AG10803 (cell line): ENCODE measurements at regions not wholly inside any gene's neighbourhood (a gene's known extent, or its start where the extent isn't known, plus 50 kb on each side); places are given as distances from the start of the nearest gene placed in this dataset.

Experiments
- DNase-seq: peaks from one replicate; pipeline ENCODE4 v3.0.0; 2010; ENCODE audit warnings: low read depth
- H3K4me3 ChIP-seq: 2 replicates; pipeline ENCODE4 v1.5.1; 2011; ENCODE audit warnings: mild to moderate bottlenecking, low read length, control low read depth
- CTCF ChIP-seq: conservative IDR thresholded peaks from 2 replicates; pipeline ENCODE4 v1.5.1; 2011; ENCODE audit warnings: mild to moderate bottlenecking, low read length, control low read depth, inconsistent platforms

- H3K4me3 ChIP-seq, result no peak overlapping the region
- DNase-seq, result no peak
- TF ChIP-seq CTCF, result no peak
Measured at GRCh38 chr1:30819244-30819571, 61.6 kb upstream of the LAPTM5 start.

GRCh38 chr1:30818568-30819243 is 61.1 kb upstream of the LAPTM5 start:
- DNase-seq, result peak; percentile 30
- no peak for TF ChIP-seq CTCF
- H3K4me3 ChIP-seq, result no peak overlapping the region

DNA sequence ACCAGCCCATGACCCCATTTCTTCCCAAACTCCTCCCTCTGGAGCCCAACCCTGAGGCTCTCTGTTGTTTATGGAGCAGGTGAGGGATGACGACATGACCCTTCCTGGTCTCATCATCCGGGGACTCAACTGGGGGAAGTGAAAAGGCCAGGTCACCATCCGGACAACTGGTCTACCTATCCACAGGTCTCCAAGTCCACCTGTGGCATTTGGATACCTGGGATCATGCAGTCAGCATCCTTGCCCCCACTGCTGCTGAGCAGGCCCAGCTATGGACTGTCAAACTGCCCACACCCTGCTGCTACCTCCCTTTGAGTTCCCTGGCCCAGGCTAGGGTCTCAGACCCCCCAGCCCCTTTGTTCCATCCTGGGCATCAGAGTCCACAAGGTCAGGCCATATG is 60.0 kb upstream of the LAPTM5 start:
- TF ChIP-seq CTCF, result no peak
- no peak for DNase-seq
- H3K4me3 ChIP-seq, result no peak overlapping the region

DNA sequence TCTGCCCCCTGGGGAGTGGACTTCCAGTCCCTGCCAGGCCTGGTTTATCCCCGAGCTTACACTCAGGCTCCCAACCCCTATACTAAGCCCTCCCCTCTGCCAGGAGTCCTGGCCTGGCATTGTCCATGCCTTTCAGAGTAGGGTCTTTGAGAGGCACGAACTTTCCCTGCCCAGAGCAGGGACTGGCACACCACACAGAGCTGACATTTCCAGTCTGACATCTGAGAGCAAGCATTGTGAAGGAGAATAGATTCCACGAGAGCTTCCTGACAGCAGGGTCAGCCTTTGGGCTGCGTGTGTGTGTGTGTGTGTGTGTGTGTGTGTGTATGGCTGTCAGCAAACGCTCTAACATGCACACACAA is 59.5 kb upstream of the LAPTM5 start:
- no peak overlapping the region for H3K4me3 ChIP-seq
- DNase-seq, result peak; percentile 8
- TF ChIP-seq CTCF, result no peak

DNA sequence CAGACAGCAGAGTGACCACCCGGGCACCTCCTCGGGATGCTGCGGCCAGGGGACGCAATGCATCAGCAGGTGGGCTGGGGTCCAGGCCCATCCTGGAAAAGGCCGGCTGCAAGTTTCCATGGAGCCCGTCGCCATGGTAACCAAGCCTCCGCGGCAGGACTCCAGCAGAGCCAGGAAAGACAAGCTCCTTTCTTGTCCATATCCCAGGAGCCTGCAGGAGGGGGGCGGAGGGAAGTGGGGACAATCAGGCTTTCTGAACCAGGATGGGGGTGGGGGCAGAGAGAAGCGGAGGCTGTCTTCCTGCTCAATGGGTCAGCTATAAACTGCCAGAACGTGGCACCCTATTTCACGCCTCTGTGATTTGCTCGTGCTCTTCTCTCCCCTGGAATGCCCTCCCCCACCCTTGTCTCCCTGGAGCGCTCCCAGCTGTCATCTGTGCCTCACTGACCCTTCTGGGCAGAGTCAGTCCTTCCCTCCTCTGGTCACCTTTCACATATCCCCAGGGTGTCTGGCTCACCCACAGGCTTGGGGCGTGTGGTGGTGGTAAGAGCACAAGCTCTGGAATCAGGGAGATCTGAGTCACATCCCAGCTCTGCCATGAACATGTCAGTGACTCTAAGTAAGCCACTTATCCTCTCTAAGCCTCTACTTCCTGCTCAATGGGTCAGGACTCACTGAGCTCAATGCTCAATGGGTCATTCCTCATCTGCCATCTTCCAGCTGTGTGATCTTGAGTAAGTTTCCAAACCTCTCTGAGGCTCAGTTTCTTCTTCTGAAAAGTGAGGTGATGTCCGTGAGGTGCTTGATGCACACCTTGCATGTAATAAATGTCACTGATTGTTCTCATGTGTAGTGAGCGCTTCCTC is 58.9 kb upstream of the LAPTM5 start:
- DNase-seq, result peak; percentile 83
- H3K4me3 ChIP-seq, result no peak overlapping the region
- no peak for TF ChIP-seq CTCF

- no peak for DNase-seq
- no peak for TF ChIP-seq CTCF
- no peak overlapping the region for H3K4me3 ChIP-seq
Measured at GRCh38 chr1:30815556-30815955, 58.0 kb upstream of the LAPTM5 start.

- no peak for DNase-seq
- no peak for TF ChIP-seq CTCF
- H3K4me3 ChIP-seq, result no peak overlapping the region
Measured at GRCh38 chr1:30814292-30814691, 56.7 kb upstream of the LAPTM5 start.
